ENCODE measurements at regions not wholly inside any gene's neighbourhood (a gene's known extent, or its start where the extent isn't known, plus 50 kb on each side); places are given as distances from the start of the nearest gene placed in this dataset.
A peak's percentile ranks its signal among the peaks of the same experiment; 100 is the strongest.

DNA sequence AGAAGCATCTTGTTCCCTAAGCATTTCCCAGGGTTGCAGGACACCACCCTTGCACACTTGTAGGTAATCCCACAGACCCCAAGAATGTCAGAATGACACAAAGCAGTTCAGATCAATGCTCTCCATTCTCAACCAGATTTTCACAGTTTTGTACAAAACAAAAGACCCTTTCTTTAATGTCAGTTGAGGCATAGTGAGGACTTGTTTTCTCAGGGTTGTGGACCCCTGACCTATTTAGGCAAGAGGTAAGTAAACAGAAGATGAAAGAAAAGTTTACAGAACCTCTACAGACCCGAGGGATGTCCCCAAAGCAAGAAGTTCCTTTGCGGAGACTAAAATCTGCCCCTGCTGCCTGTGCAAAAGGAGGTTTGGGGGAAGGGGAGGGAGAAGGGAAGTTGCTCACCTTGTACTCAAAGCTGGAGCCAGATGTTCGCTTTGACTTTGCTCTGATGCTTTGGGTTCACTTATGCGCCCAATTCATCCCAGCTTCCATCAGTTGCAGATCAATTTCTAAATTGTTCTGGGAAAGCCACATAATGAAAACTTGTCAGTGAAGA is 635.4 kb downstream of the EPHA4 start:
- FAIRE-seq (no peak), DNase-seq (ENCODE audit: low spot score) (no peak)

DNA sequence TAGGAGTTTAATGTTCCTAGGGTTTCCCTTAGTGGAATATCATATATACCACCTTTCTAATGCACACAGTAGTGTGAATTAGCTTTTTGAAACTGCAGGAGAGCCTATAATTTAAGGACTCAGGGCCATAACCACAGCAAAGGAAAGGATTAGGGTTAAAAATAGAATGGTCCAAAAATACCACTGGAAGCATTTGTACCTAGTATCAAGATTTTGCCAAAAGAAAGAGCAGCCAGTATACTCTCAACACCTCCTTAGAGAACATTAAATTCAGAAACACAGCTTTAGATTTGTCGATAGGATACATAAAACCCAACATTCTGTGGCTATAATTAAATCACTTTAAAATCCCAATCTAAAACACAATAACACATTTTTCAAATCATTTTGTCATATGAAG is 634.9 kb downstream of the EPHA4 start:
- DNase-seq (ENCODE audit: low spot score) (no peak), FAIRE-seq (no peak)

DNA sequence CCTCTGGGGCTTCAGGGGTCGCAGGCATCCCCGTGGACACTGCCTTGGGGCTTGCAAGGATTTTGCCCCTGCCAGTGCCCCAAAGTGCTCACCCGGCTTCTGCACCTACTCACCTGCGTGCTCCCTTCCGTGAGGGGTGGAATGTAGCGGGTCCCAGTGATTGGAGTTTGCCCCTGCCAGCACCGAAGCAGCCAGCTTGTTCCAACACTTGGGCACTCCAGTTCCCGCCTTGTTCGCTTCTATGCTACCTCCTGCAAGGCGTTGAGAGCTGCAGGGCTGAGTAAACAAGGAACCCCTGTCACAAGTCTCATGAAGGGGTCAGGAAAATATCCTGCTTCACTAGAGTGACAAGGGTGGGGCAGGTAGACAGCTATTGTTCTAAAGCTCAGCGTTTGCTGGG is 631.5 kb downstream of the EPHA4 start:
- FAIRE-seq: no peak
- no peak for DNase-seq (ENCODE audit: low spot score)

DNA sequence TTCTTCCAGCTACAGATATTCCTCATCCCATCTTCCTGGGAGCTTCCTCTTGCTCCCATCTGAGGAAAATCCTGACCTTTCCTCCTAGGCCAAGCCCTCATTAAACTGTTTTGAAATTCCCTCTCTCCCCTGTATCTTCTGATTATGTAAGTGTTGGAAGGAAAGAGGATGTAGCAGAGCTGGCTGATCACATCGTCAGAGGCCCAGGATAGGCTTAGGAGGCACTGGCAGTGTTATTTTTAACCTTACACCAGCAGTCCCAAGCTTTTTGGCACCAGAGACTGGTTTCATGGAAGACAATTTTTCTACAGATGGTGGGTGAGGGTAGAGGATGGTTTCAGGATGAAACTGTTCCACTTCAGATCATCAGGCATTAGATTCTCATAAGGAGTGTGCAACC is 630.4 kb downstream of the EPHA4 start:
- FAIRE-seq (no peak), DNase-seq (ENCODE audit: low spot score) (no peak)

DNA sequence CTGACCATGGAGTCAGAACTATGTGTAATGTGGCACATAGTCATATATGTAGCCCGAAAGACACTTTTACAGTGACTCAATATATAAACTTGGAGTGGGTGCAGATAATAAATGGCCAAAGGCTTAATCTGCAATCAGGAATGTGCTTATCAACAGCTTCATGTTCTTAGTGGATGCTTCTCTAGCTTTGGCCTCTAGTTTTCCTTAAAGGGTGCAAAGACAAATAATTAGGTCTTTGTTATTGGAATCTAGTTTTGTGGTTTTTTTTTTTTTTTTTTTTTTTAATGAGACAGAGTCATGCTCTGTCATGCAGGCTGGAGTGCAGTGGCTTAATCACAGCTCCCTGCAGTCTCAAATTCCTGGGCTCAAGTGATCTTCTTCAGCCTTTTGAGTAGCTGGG is 625.6 kb downstream of the EPHA4 start:
- DNase-seq (ENCODE audit: low spot score) (no peak), FAIRE-seq (no peak)

DNA sequence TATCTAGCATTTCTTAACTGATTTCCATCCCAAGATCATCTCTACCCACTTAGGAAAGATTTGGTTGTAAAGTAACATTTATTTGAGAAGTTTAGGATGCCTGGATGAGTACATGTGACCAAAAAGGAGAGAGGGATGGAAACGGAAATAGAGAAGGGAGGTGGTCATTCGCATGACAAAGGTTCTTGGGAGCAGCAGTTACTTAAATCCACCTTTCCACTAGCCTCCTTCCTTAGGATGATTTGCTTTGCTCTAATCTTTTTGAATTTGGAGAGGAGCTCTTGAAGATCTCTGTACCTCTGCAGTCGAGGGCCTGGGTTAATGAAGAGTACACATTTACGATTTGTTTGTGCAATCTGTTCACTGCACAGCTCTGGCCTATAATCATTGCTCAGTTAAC is 623.5 kb downstream of the EPHA4 start:
- FAIRE-seq (no peak), DNase-seq (ENCODE audit: low spot score) (no peak)

DNA sequence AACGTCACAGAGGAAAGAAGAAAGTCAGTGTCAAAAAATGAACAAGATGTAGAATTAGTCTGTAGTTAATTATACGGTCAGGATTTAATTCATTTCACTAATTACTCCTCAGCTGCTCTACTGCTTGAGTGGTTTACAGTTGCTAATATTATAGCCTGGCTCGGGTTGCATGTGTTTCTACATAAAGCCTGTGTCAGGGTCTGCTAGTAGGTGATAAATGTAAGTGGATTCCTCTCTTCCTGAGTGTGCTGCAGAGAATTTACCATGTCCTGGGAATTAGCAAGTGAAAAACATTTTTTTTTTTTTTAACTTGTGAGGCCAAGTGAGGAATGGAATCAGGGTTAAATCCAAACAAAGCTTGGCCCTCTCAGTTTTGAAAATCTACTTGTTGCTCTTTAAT is 622.6 kb downstream of the EPHA4 start:
- FAIRE-seq (no peak), DNase-seq (ENCODE audit: low spot score) (no peak)

DNA sequence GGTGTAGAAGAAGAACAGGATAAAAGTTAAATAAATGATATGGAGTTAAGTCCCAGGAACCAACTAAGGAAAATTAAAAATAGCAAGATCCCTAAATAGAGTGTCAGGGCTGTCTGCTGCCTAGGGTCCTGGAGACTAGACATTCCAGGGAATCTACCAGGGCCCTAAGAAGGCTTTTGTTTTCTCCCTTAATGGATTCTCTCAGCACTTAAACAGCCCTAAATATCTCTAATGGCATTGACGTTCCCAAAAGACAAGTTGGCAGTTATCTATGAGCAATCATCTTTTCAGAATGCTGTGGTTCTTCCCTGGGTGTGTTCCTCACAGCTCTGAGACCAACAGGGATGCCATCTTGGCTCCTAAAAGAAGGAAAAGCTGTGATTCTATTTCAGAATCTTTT is 616.3 kb downstream of the EPHA4 start:
- FAIRE-seq: no peak
- DNase-seq (ENCODE audit: low spot score): no peak

DNA sequence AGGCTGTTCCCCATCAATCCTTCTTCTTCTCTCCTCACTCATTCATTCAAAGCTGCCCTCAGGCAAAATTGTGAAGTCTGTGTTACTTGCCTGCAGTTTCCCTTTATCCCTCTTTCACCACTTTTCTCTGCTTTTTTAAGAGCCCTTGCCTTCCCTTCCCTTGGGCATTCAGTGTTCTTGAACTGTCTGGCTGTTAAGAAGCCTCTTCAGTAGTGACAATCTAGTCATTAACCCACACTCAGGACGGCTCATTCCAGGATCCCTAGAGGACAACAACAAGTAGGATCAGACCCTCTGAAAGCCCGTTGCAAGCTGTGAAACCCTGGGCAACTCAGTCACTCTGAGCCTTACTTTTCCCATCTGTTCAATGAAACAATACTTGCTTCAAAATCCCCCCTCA is 615.7 kb downstream of the EPHA4 start:
- DNase-seq (ENCODE audit: low spot score) (no peak), FAIRE-seq (no peak)

DNA sequence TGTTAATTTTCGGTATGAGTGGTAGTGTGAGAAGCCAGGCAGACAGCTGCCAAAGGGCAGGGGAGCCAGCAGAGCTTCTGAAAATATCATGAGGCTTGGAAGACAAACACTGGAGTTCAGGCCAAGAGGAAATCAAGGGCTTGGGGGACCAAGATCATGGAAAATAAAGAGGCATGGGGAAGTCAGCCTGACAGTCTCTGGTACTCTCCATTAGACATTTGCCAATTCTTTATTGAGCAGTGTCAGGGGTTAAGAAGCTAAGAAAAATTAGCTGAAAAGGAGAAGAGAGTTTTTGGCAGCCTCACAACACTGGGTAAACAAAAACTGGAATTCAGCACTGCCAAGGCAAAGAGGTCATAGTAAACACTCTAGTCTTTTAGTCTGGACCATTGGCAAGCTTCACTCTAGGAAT is 612.7 kb downstream of the EPHA4 start:
- DNase-seq (ENCODE audit: low spot score) (no peak), FAIRE-seq (no peak)

DNA sequence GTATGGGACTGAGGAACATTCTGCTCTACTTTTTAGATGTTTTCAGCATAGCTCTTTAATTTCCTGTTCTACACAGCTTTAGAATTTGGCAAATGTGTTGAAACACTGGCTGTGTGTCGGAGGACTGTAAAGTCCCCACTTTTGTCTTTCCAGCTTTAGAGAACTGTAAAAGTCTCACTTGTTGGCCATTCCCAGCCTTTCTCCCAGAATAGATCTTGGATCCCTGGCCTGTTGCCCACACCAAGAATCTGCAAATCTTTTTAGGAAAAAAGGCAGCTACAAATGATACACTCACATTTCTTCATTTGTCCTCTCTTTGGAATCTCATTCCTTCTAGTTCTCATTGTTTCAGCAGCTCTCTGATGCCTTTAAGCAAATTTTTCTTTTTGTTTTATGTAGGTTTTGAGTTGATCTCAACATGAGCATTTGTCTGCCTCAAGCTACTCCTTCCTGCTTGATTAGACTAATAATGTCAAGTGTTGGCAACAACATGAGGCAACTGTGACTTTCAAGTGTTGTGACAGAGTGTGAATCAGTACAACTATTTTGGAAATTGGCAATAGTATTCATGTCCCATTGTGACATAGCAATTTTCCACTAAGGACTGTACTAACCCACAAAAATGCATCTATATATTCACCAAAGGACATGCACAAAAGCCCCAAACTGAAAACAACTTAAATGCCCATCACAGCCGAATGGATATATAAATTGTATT is 610.8 kb downstream of the EPHA4 start:
- FAIRE-seq (no peak), DNase-seq (ENCODE audit: low spot score) (no peak)

DNA sequence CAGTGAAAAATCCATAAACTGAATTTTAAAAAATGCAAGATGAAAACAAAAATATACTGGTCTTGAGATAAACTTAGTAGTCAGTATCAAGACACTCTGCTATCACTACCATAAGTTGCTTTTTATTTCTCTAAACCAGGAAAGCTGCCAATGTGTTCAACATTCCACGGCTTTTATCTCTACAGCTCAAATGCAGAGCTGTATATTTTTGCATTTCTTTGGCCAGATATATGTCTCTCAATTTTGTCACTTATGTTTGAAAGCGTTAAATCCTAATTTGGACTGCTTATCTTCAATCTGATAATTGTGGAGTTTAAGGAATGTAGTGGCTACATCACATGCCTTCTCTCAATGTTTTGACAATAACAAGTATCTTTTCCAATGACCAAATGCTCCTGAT is 609.5 kb downstream of the EPHA4 start:
- DNase-seq (ENCODE audit: low spot score) (no peak), FAIRE-seq (no peak)

DNA sequence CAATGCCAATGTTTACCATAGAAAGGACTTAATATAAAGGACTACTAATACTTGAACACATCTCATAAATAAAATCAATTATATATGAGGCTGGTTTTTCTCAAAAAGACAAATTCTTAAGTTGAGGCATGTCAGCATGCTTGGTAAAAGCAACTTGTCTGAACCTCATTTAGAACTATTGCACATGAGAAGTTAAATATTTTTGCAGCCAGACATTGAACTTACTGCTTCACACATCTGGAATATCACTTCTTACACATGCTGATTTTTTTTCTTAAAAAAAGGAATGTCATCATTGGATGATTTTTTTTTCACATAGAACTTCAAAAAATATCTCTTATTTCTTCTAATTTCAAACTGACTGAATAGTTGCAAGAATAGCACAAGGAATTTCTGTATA is 609.0 kb downstream of the EPHA4 start:
- FAIRE-seq (no peak), DNase-seq (ENCODE audit: low spot score) (no peak)

DNA sequence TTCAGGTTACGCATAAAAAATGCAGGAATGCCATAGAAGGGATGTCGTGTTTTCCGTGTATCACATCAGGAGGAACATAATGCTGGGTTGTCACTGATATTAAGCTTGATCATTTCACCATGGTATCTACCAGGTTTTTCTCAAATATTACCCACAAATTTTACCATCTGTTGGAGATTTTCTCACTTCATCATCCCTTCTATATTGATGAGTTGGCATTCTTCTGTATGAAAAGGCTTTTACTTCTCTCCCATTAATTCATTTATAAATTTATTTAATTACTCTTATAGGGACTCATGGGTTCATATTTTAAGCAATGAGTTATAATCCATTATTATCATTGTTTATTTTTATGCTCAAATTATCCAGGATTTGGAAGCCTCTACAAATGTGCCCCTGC is 608.2 kb downstream of the EPHA4 start:
- FAIRE-seq (no peak), DNase-seq (ENCODE audit: low spot score) (no peak)

DNA sequence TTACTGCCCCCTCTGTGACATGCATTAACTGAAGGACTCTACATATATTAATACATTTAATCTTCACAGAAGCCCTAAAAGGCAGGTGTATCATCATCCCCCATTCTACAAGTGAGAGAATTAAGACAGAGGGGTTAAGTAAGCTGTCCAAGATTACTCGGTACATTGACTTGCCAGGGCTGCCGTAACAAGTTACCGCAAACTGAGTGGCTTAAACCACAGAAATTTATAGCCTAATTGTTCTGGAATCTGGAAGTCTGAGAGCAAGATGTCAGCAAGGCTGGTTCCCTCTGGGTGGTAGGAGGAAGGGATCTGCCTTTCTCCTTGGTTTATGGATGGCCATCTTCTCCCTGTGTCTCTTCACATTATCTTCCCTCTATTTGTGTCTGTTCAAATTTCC is 605.5 kb downstream of the EPHA4 start:
- DNase-seq (ENCODE audit: low spot score) (peak; percentile 29), FAIRE-seq (no peak)

DNA sequence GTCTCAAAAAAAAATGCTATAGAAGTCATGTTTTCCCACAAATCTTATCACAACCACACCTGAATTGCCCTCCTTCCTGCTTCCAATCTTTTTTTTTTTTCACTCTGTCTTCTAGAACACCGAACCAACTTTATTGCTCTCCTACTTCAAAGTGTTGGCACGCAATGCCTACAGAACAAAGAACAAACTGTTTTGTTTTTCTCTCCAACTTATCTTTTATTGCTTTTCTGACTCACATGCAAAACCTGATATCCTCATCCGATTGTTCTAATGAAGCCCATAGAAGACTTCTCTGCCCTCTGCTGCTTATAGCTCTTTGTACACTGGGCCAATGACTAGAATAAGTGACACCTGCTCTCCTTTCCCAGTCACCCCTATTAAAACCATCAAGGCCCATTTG is 602.8 kb downstream of the EPHA4 start:
- no peak for DNase-seq (ENCODE audit: low spot score)
- FAIRE-seq: no peak

DNA sequence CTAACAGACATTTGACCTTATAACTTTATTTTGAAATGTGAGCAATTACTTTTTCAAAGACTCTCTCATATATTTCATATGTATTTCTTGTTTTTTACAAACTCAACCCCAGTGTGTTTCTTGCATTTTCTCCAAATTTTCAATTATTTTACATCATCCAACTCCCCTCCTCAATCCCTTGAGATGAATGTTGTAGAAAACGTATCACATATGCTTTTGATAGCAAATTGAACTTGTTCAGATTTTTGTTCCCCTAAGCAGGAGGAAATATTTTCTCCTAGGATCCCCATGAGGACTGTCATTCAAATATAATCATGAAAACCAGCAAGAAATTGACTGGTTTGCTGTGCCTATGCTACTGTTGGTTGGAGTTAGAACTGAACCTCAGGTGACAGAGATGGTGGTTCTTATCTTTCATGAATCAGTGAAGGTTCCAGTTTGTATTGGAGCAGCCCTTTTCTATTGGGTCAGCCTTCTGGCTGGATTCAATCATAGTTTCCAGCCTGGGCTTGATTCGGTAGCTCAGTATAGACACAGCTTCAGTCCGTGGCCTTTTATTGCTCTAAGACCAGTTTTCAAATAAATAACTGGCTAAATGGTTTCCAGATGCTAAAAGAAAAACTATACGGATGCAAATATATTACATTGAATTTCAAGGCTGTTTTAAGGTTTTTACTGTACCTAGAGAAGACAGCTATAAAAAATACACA is 591.0 kb downstream of the EPHA4 start:
- FAIRE-seq (no peak), DNase-seq (ENCODE audit: low spot score) (no peak)

DNA sequence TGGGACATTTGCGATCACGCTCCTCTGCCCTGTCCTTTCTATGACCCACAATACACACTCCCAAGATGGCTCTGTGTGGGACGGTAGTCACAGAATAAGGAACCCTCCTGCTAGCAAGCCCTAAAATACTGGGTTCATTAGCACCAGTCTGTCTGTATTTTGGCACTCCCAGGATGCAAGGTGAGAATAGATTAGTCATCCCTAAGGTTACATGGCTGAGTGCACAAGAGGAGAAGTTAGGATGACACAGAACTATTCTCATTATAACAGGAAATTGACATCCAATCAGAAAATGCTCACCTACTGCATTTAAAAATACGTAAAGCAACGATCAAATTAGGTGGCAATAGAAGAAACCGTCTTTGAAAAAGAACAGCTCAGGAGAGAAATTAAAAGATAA is 590.2 kb downstream of the EPHA4 start:
- no peak for DNase-seq (ENCODE audit: low spot score)
- no peak for FAIRE-seq

DNA sequence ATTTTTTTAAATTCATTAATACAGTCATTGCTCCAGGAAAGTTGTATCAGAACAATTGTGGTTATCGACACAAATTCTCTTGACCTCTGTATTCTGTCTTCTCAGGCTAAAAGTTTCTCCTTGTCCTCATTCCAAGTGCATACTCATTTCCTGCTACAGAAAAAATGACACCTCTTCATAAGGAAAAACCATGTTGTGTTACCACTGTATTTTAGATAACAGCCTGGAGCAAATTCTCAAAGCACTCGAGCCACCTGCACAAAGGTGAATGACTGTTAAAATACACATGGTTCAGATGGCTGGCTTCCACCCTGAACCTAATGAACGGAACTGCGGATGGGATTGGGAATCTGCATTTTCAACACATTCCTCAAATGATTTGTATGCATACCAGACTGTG is 586.5 kb downstream of the EPHA4 start:
- DNase-seq (ENCODE audit: low spot score) (no peak), FAIRE-seq (no peak)

DNA sequence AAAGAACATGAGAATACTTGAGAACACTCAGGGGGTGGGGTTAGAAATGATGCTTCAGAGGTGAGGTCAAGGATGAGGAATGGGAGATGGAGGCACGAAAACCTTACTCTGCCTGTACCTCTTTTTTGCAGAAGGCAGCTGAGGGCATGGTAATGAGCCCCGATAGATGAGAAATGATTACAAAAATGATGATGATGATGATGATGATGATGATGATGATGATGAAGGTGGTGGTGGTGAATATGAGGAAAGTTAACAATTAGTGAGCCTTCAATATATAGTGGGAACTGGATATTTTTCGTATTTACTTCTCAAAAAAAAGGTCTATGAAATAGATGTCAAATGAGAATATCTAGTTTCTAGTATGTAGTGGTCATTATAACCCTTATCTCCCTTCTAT is 584.3 kb downstream of the EPHA4 start:
- DNase-seq (ENCODE audit: low spot score) (no peak), FAIRE-seq (no peak)

DNA sequence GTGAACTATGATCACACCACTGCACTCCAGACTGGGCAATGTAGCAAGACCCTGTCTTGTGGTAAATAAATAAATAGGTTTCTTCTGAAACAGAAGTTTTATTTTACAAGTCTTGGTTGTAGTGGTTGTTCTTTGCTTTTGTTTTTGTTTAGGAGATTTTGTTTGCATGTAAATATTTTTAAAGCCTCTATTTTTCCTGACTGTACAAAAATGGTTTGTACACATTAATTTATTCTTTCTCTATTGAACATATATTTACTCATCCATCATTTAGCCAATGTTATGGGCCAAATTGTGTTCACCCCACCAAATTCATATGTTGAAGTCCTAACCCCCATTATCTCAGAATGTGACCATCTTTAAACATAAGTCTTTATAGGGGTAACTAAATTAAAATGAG is 580.1 kb downstream of the EPHA4 start:
- no peak for FAIRE-seq

DNA sequence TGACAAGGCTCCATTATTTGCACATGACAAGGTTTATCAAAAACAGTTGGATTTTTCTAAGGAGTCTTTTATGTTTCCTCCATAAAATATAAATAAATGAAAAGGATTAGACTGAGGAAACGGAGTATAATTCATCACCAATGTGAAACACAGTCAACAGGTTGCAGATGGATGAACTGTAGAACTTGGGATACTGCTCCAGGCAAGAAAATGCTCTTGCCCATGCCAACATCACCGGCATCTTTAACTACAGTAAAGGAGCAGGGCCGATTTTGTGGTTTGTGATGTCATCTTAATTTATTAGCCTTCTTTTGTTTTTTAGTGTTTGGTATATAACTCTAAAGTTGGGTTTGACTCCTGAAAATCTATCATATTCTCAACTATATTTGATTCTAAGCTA is 577.3 kb downstream of the EPHA4 start:
- no peak for DNase-seq (ENCODE audit: low spot score)
- no peak for FAIRE-seq

More for the DNA sequence above, 580.1 kb downstream of the EPHA4 start:
- DNase-seq (ENCODE audit: low spot score): no peak

DNA sequence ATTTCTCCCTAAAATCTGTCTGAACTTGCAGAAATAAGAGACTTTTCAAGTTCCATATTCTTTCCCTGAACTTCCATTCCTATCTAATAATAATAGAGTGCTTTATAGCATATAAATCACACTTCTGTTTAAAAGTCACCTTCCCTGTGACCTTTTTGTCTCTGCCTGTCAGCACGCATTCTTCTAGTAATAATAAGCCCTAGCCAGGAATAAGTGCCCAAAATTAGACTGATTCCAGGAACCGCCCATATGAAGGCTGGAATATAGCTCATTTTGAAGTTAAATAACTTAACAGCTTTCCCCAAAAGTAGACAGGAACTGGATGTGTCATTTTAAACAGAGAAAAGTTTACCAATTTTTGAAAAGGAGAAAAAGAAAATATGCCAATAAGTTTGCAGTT is 576.5 kb downstream of the EPHA4 start:
- FAIRE-seq (no peak), DNase-seq (ENCODE audit: low spot score) (no peak)
